Esophagus muscularis mucosa (tissue), 4 donors: ENCODE measurements at regions not wholly inside any gene's neighbourhood (a gene's known extent, or its start where the extent isn't known, plus 50 kb on each side); places are given as distances from the start of the nearest gene placed in this dataset.

ENCODE experiments used
- CTCF ChIP-seq, 3 experiments: fragments of 200-600 bp in 2 of 3; fragments of 450-650 bp in 1 of 3; sonication (generic) in 2 of 3; IDR thresholded peaks; one replicate each; pipeline ENCODE4 v1.5.1; 2017 to 2019; ENCODE audit warnings: antibody characterized with exemption in 3 of 3, mild to moderate bottlenecking in 2 of 3, moderate library complexity in 1 of 3
- EP300 ChIP-seq: sonication (generic); formaldehyde crosslinking; IDR thresholded peaks from one replicate; pipeline ENCODE4 v1.6.1; 2017; ENCODE audit warnings: antibody characterized with exemption
- POLR2A ChIP-seq: fragments of 450-650 bp; IDR thresholded peaks from one replicate; pipeline ENCODE4 v1.6.1; 2017; ENCODE audit warnings: antibody characterized with exemption, moderate library complexity, mild to moderate bottlenecking, low read depth
- POLR2AphosphoS5 ChIP-seq, 2 donors: sonication (generic); formaldehyde crosslinking; IDR thresholded peaks; one replicate each; pipeline ENCODE4 v1.6.1; 2017; ENCODE audit warnings: antibody characterized with exemption in 2 of 2

- TF ChIP-seq CTCF (IDR thresholded peaks at IDR 0.05) (no peak), POLR2A (no peak), EP300 (no peak), POLR2AphosphoS5 (IDR thresholded peaks at IDR 0.05) (no peak)
Observed at GRCh38 chr14:104243200-104243599, 104.8 kb downstream of the KIF26A start.
